SK-MEL-5 (cell line): ENCODE measurements at regions not wholly inside any gene's neighbourhood (a gene's known extent, or its start where the extent isn't known, plus 50 kb on each side); places are given as distances from the start of the nearest gene placed in this dataset.
"Not testable (repeated sequence)": the region's sequence is repeated elsewhere in the genome, so short reads cannot be mapped to it uniquely, and the experiment has no call there.

Experiments
- DNase-seq: peaks from one replicate; pipeline ENCODE4 v3.0.0-alpha.2; 2016; ENCODE audit warnings: low read depth, low spot score
- in situ Hi-C: cut with HindIII; loops from 2 replicates; pipeline ENCODE4 v1.10.0; 2016; ENCODE audit warnings: low sequenced_read_pairs, high pct_unique_total_duplicates, low pct_unique_long_range_greater_than_20kb

- no peak for DNase-seq
- in situ Hi-C loops: no loop called here
These were observed 538.6 kb upstream of the ROBO2 start for GRCh38 chr3:76501315-76501714.

- in situ Hi-C loops: no loop called here
- no peak for DNase-seq
These were observed 537.8 kb upstream of the ROBO2 start for GRCh38 chr3:76502076-76502475.

GRCh38 chr3:76505202-76505845 is 534.6 kb upstream of the ROBO2 start:
- in situ Hi-C loops: no loop called here
- DNase-seq: no peak

GRCh38 chr3:76509179-76509830 is 530.6 kb upstream of the ROBO2 start:
- in situ Hi-C loops: no loop called here
- no peak for DNase-seq

GRCh38 chr3:76514836-76515235 is 525.1 kb upstream of the ROBO2 start:
- DNase-seq: no peak
- in situ Hi-C loops: no loop called here

- DNase-seq: no peak
- in situ Hi-C loops: no loop called here
These were observed 516.6 kb upstream of the ROBO2 start for GRCh38 chr3:76523337-76523736.

- DNase-seq: no peak
- in situ Hi-C loops: no loop called here
These were observed 514.2 kb upstream of the ROBO2 start for GRCh38 chr3:76525726-76526125.

- in situ Hi-C loops: no loop called here
- DNase-seq: no peak
These were observed 512.1 kb upstream of the ROBO2 start for GRCh38 chr3:76527773-76528172.

- DNase-seq: no peak
- in situ Hi-C loops: no loop called here
These were observed 507.6 kb upstream of the ROBO2 start for GRCh38 chr3:76532158-76532822.

GRCh38 chr3:76533710-76534109 is 506.2 kb upstream of the ROBO2 start:
- DNase-seq, in situ Hi-C loops: not testable (repeated sequence)

GRCh38 chr3:76537857-76538256 is 502.0 kb upstream of the ROBO2 start:
- in situ Hi-C loops, DNase-seq: not testable (repeated sequence)

- no peak for DNase-seq
- in situ Hi-C loops: no loop called here
These were observed 492.2 kb upstream of the ROBO2 start for GRCh38 chr3:76547674-76548073.

- in situ Hi-C loops: no loop called here
- DNase-seq: no peak
These were observed 489.2 kb upstream of the ROBO2 start for GRCh38 chr3:76550522-76551201.

- DNase-seq: no peak
- in situ Hi-C loops: no loop called here
These were observed 488.2 kb upstream of the ROBO2 start for GRCh38 chr3:76551739-76552138.

- no peak for DNase-seq
- in situ Hi-C loops: no loop called here
These were observed 487.2 kb upstream of the ROBO2 start for GRCh38 chr3:76552653-76553052.

- in situ Hi-C loops: no loop called here
These were observed 485.2 kb upstream of the ROBO2 start for GRCh38 chr3:76554707-76555106.

GRCh38 chr3:76561494-76562236 is 478.2 kb upstream of the ROBO2 start:
- DNase-seq: peak; percentile 62
- in situ Hi-C loops: no loop called here

More at GRCh38 chr3:76554707-76555106, 485.2 kb upstream of the ROBO2 start:
- DNase-seq: peak; percentile 12
